A673 (cell line): ENCODE measurements at regions not wholly inside any gene's neighbourhood (a gene's known extent, or its start where the extent isn't known, plus 50 kb on each side); places are given as distances from the start of the nearest gene placed in this dataset.

Experiments
- BruUV-seq: library from RNA; stranded (reverse); fragments of 400-500 nt; replicated peaks from 2 replicates; lab custom pipeline; 2021; lab: Mats Ljungman, UMichigan
- CTCF ChIA-PET: fragments of 300-600 bp; sonication (Branson Sonifier 250); formaldehyde crosslinking; loops from one replicate; lab custom pipeline; 2022; ENCODE audit warnings: antibody characterized with exemption; lab: Charles Lee
- POLR2A ChIA-PET: fragments of 300-600 bp; sonication (Branson Sonifier 250); formaldehyde crosslinking; loops from one replicate; lab custom pipeline; 2022; ENCODE audit warnings: antibody characterized with exemption; ENCODE audit not compliant: low non-redundant PET; lab: Charles Lee
- DNase-seq: peaks from one replicate; pipeline ENCODE4 v3.0.0-alpha.2; 2015; ENCODE audit warnings: low spot score
- H3K27ac ChIP-seq: fragments of 200-600 bp; sonication (generic); 2 replicates; pipeline ENCODE4 v1.5.1; 2016; ENCODE audit warnings: mixed run types, low read depth, mild to moderate bottlenecking, mixed read lengths, antibody characterized with exemption, low read length; ENCODE audit not compliant: poor library complexity, severe bottlenecking
- H3K27me3 ChIP-seq: fragments of 200-600 bp; sonication (generic); replicated peaks from 2 replicates; pipeline ENCODE4 v1.6.1; 2017; ENCODE audit warnings: mixed run types, low read depth, mild to moderate bottlenecking, mixed read lengths, antibody characterized with exemption, low read length; ENCODE audit not compliant: insufficient read depth, poor library complexity
- H3K36me3 ChIP-seq: fragments of 200-600 bp; sonication (generic); 2 replicates; pipeline ENCODE4 v1.6.1; 2016; ENCODE audit warnings: mixed run types, mild to moderate bottlenecking, mixed read lengths, antibody characterized with exemption, low read length; ENCODE audit not compliant: insufficient read depth, poor library complexity, severe bottlenecking
- H3K4me1 ChIP-seq: fragments of 200-600 bp; sonication (generic); 2 replicates; pipeline ENCODE4 v1.6.1; 2017; ENCODE audit warnings: mixed run types, mild to moderate bottlenecking, mixed read lengths, antibody characterized with exemption, low read length; ENCODE audit not compliant: insufficient read depth, poor library complexity, severe bottlenecking
- H3K4me3 ChIP-seq: fragments of 200-600 bp; sonication (generic); 2 replicates; pipeline ENCODE4 v1.5.1; 2016; ENCODE audit warnings: low read depth, mixed run types, mild to moderate bottlenecking, mixed read lengths, low read length; ENCODE audit not compliant: poor library complexity, severe bottlenecking
- H3K9me3 ChIP-seq: fragments of 200-600 bp; sonication (generic); 2 replicates; pipeline ENCODE4 v1.6.1; 2016; ENCODE audit warnings: mixed run types, low read depth, mild to moderate bottlenecking, mixed read lengths, antibody characterized with exemption, low read length; ENCODE audit not compliant: poor library complexity, severe bottlenecking
- EZH2 ChIP-seq: fragments of 200-600 bp; sonication (generic); IDR thresholded peaks from 2 replicates; pipeline ENCODE4 v1.6.1; 2017; ENCODE audit warnings: borderline replicate concordance, low read depth, mild to moderate bottlenecking, mixed read lengths, antibody characterized with exemption, low read length; ENCODE audit not compliant: poor library complexity, severe bottlenecking
- intact Hi-C: fragments of 100-400 bp; cut with micrococcal nuclease; formaldehyde crosslinking; loops from one replicate; pipeline ENCODE4 v1.10.0; 2022; ENCODE audit not compliant: unreplicated experiment
- TF ChIP-seq, protein P1 (sequence below): fragments of 300-800, 200-600 bp; sonication (generic); conservative IDR thresholded peaks from 2 replicates; pipeline ENCODE4 v1.5.1; 2017; ENCODE audit warnings: low read depth, mild to moderate bottlenecking, antibody characterized with exemption, low read length, moderate library complexity, mixed read lengths

DNA sequence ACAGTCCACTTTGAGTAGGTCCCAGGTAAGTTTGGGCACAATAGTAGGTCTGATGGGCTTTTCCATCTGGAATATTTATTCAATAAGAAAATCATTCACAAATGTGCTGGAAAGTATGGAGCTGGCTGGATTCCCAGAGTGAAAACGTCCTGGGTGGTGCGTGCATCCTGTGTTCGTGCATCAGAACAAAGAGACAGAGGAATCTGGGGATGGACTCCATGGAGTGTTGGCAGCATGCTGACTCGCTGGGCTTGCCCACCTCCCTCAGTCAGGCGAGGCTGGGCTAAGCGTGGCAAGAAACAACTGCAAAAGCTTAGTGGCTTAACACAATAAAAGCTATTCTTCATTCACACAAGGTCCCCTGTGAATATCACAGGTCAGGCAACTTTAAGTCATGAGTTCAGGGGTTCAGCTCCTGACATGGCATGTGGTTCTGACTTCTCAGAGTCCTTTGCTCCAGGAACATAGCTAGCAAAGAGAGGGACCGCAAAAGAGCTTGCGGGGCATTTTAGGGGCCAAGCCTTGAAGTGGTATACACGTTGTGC lies 151.6 kb upstream of the ZNF644 start:
- no peak for TF ChIP-seq EZH2
- TF ChIP-seq, protein P1, sequence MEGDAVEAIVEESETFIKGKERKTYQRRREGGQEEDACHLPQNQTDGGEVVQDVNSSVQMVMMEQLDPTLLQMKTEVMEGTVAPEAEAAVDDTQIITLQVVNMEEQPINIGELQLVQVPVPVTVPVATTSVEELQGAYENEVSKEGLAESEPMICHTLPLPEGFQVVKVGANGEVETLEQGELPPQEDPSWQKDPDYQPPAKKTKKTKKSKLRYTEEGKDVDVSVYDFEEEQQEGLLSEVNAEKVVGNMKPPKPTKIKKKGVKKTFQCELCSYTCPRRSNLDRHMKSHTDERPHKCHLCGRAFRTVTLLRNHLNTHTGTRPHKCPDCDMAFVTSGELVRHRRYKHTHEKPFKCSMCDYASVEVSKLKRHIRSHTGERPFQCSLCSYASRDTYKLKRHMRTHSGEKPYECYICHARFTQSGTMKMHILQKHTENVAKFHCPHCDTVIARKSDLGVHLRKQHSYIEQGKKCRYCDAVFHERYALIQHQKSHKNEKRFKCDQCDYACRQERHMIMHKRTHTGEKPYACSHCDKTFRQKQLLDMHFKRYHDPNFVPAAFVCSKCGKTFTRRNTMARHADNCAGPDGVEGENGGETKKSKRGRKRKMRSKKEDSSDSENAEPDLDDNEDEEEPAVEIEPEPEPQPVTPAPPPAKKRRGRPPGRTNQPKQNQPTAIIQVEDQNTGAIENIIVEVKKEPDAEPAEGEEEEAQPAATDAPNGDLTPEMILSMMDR: no peak
- CTCF ChIA-PET: interaction anchor here (0.8 kb wide), 1 partner anchor 8 kb away, joined by 3 read pairs; no protein-coding TSS in a partner anchor
- Histone ChIP-seq H3K27me3 (no peaks in the 10 kb centered on the region), H3K27ac (no peak overlapping the region), H3K4me3 (no peak overlapping the region), H3K9me3 (no peaks in the 10 kb centered on the region), H3K4me1 (peaks cover 24% of the 10 kb centered on the region), H3K36me3 (no peaks in the 10 kb centered on the region)
- BruUV-seq: no TSS peak
- peak; percentile 68 for DNase-seq
- POLR2A ChIA-PET: interaction anchor here (0.7 kb wide), 1 partner anchor 260 kb away, joined by 3 read pairs; no protein-coding TSS in a partner anchor
- intact Hi-C loops: loop anchor here (10.0 kb wide), 1 partner anchor 751 kb away; no protein-coding TSS in a partner anchor

DNA sequence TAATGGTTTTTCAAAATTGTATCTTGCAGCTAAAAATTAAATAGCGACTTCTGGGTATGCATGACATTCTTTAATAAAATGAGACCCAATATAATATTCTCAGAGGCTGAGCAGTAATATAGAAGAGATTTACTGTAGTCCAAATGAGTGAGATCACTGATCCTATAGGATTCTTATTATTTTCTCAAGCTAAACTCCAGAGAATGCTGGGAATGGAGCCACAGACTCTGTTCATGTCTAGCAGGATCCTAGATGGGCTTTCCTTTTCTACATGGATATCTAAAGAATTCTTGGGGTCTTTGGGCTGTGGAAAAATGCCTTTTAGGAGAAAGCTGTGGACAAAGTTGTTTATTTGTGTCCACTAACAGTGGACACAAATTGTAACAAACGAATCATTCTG lies 150.7 kb upstream of the ZNF644 start:
- intact Hi-C loops: loop anchor here (10.0 kb wide), 1 partner anchor 752 kb away; no protein-coding TSS in a partner anchor
- no peaks in the 10 kb centered on the region for H3K36me3 ChIP-seq
- BruUV-seq: no TSS peak
- no peaks in the 10 kb centered on the region for H3K27me3 ChIP-seq
- no peak overlapping the region for H3K27ac ChIP-seq
- no peak overlapping the region for H3K4me3 ChIP-seq
- H3K9me3 ChIP-seq: no peaks in the 10 kb centered on the region
- POLR2A ChIA-PET: interaction anchor here (0.7 kb wide), 1 partner anchor 260 kb away, joined by 3 read pairs; no protein-coding TSS in a partner anchor
- H3K4me1 ChIP-seq: peaks cover 24% of the 10 kb centered on the region
- CTCF ChIA-PET: no interaction called here
- TF ChIP-seq EZH2: no peak
- TF ChIP-seq, protein P1: no peak
- DNase-seq: no peak

DNA sequence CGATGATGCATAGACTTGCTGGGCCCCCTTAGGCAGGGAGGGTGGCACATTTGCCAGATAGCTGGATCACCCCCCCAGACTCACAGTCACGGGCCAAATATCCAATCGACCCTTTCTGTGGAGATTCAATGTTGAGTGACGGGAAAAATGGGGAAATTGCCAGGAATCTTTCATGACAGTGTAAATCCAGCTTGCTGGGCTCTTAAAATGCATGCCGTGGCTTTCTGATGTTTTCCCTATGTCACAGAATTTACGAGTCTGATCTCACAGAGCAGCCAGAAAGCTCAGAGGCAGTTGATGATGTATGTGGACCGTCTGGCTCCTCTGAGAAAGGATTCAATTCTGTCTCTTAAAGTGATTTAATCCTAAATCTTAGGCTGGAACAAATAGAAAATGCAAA lies 150.1 kb upstream of the ZNF644 start:
- peak; percentile 64 for DNase-seq
- no peak overlapping the region for H3K4me3 ChIP-seq
- peaks cover 24% of the 10 kb centered on the region for H3K4me1 ChIP-seq
- no peak for TF ChIP-seq EZH2
- TF ChIP-seq, protein P1: no peak
- no peaks in the 10 kb centered on the region for H3K27me3 ChIP-seq
- no TSS peak for BruUV-seq
- intact Hi-C loops: loop anchor here (10.0 kb wide), 1 partner anchor 753 kb away; no protein-coding TSS in a partner anchor
- no peaks in the 10 kb centered on the region for H3K9me3 ChIP-seq
- ChIA-PET POLR2A (no interaction called here), CTCF (no interaction called here)
- H3K27ac ChIP-seq: no peak overlapping the region
- H3K36me3 ChIP-seq: no peaks in the 10 kb centered on the region
